HEK293T (cell line): ENCODE measurements at regions not wholly inside any gene's neighbourhood (a gene's known extent, or its start where the extent isn't known, plus 50 kb on each side); places are given as distances from the start of the nearest gene placed in this dataset.
A peak's percentile ranks its signal among the peaks of the same experiment; 100 is the strongest.

ENCODE experiments used
- CTCF ChIA-PET: fragments of 350-600 bp; formaldehyde crosslinking; extraction: SDS; loops from one replicate; lab custom pipeline; 2021; ENCODE audit warnings: antibody characterized with exemption, inconsistent platforms; lab: Yijun Ruan, JAX
- POLR2A ChIA-PET: fragments of 350-600 bp; formaldehyde crosslinking; extraction: SDS; loops from one replicate; lab custom pipeline; 2020; ENCODE audit warnings: antibody characterized with exemption, inconsistent platforms; lab: Yijun Ruan, JAX
- DNase-seq: peaks from one replicate; pipeline ENCODE4 v3.0.0; 2012; ENCODE audit warnings: mixed read lengths; ENCODE audit errors: extremely low spot score
- ARNT ChIP-seq: fragments of 450-650 bp; IDR thresholded peaks from 2 replicates; pipeline ENCODE4 v1.6.1; 2017; ENCODE audit warnings: mild to moderate bottlenecking
- BHLHE40 ChIP-seq: fragments of 450-650 bp; IDR thresholded peaks from 2 replicates; pipeline ENCODE4 v1.6.1; 2016; ENCODE audit warnings: mild to moderate bottlenecking, moderate library complexity, borderline replicate concordance
- CTBP1 ChIP-seq: fragments of 450-650 bp; IDR thresholded peaks from 2 replicates; pipeline ENCODE4 v1.6.1; 2016; ENCODE audit warnings: borderline replicate concordance
- ELF4 ChIP-seq: fragments of 450-650 bp; IDR thresholded peaks from 2 replicates; pipeline ENCODE4 v1.6.1; 2017; ENCODE audit warnings: antibody characterized with exemption
- FOXA1 ChIP-seq: fragments of 450-650 bp; IDR thresholded peaks from 2 replicates; pipeline ENCODE4 v1.6.1; 2016; ENCODE audit warnings: mild to moderate bottlenecking
- FOXK2 ChIP-seq: fragments of 450-650 bp; IDR thresholded peaks from 2 replicates; pipeline ENCODE4 v1.6.1; 2016; ENCODE audit warnings: mild to moderate bottlenecking
- FOXM1 ChIP-seq: fragments of 450-650 bp; IDR thresholded peaks from 2 replicates; pipeline ENCODE4 v1.6.1; 2017; ENCODE audit warnings: mild to moderate bottlenecking, borderline replicate concordance
- HDGF ChIP-seq: fragments of 450-650 bp; IDR thresholded peaks from 2 replicates; pipeline ENCODE4 v1.6.1; 2017; ENCODE audit warnings: antibody characterized with exemption, borderline replicate concordance
- L3MBTL2 ChIP-seq: fragments of 450-650 bp; conservative IDR thresholded peaks from 2 replicates; pipeline ENCODE4 v1.6.1; 2016; ENCODE audit warnings: mild to moderate bottlenecking
- LEF1 ChIP-seq: fragments of 450-650 bp; IDR thresholded peaks from 2 replicates; pipeline ENCODE4 v1.6.1; 2017; ENCODE audit warnings: mild to moderate bottlenecking, borderline replicate concordance
- NFRKB ChIP-seq: fragments of 450-650 bp; IDR thresholded peaks from 2 replicates; pipeline ENCODE4 v1.6.1; 2016; ENCODE audit warnings: mild to moderate bottlenecking, moderate library complexity
- PKNOX1 ChIP-seq: fragments of 450-650 bp; IDR thresholded peaks from 2 replicates; pipeline ENCODE4 v1.6.1; 2016
- SP1 ChIP-seq: fragments of 450-650 bp; IDR thresholded peaks from 2 replicates; pipeline ENCODE4 v1.6.1; 2017
- SUZ12 ChIP-seq: fragments of 450-650 bp; IDR thresholded peaks from 2 replicates; pipeline ENCODE4 v1.6.1; 2016; ENCODE audit warnings: mild to moderate bottlenecking
- TARDBP ChIP-seq: fragments of 450-650 bp; IDR thresholded peaks from 2 replicates; pipeline ENCODE4 v1.6.1; 2016
- ZNF384 ChIP-seq: fragments of 450-650 bp; IDR thresholded peaks from 2 replicates; pipeline ENCODE4 v1.6.1; 2016

GRCh38 chr2:856456-856855 lies 94.2 kb upstream of the SNTG2 start:
- POLR2A ChIA-PET: no interaction called here
- no peak for TF ChIP-seq FOXM1
- no peak for TF ChIP-seq ELF4
- no peak for TF ChIP-seq ARNT
- TF ChIP-seq CTBP1: no peak
- no peak for TF ChIP-seq PKNOX1
- TF ChIP-seq LEF1: no peak
- TF ChIP-seq NFRKB: no peak
- no peak for TF ChIP-seq SUZ12
- TF ChIP-seq BHLHE40: no peak
- no peak for TF ChIP-seq TARDBP
- no peak for TF ChIP-seq ZNF384
- no peak for TF ChIP-seq HDGF
- no peak for TF ChIP-seq FOXA1
- no peak for TF ChIP-seq L3MBTL2
- TF ChIP-seq SP1: no peak
- TF ChIP-seq FOXK2: no peak
- DNase-seq: no peak
- CTCF ChIA-PET: no interaction called here

GRCh38 chr2:856041-856440 lies 94.6 kb upstream of the SNTG2 start:
- ChIA-PET CTCF (no interaction called here), POLR2A (no interaction called here)
- TF ChIP-seq HDGF (no peak), SUZ12 (no peak), LEF1 (no peak), ZNF384 (no peak), FOXM1 (no peak), NFRKB (no peak), TARDBP (no peak), FOXA1 (no peak), PKNOX1 (no peak), FOXK2 (no peak), BHLHE40 (no peak), ARNT (no peak), ELF4 (no peak), CTBP1 (no peak), L3MBTL2 (no peak), SP1 (no peak)
- DNase-seq: no peak

- TF ChIP-seq FOXK2: no peak
- TF ChIP-seq BHLHE40: no peak
- TF ChIP-seq CTBP1: no peak
- no peak for TF ChIP-seq TARDBP
- no peak for TF ChIP-seq ARNT
- no peak for TF ChIP-seq SUZ12
- no peak for TF ChIP-seq HDGF
- no peak for TF ChIP-seq NFRKB
- TF ChIP-seq ZNF384: no peak
- TF ChIP-seq ELF4: no peak
- ChIA-PET CTCF (interaction anchor here (0.7 kb wide), 1 partner anchor 110 kb away, joined by 3 read pairs; no protein-coding TSS in a partner anchor), POLR2A (no interaction called here)
- no peak for DNase-seq
Measured at GRCh38 chr2:855177-855576, 95.5 kb upstream of the SNTG2 start.

GRCh38 chr2:854460-854859 lies 96.2 kb upstream of the SNTG2 start:
- DNase-seq: peak; percentile 61
- TF ChIP-seq PKNOX1 (no peak), CTBP1 (no peak), NFRKB (no peak), L3MBTL2 (no peak), SUZ12 (no peak)
- CTCF ChIA-PET: interaction anchor here (0.7 kb wide), 1 partner anchor 110 kb away, joined by 3 read pairs; no protein-coding TSS in a partner anchor
- POLR2A ChIA-PET: no interaction called here

GRCh38 chr2:853203-853870 lies 97.3 kb upstream of the SNTG2 start:
- no peak for DNase-seq
- no peak for TF ChIP-seq NFRKB
- TF ChIP-seq FOXM1: no peak
- TF ChIP-seq SP1: no peak
- no peak for TF ChIP-seq FOXA1
- TF ChIP-seq LEF1: no peak
- no peak for TF ChIP-seq BHLHE40
- no peak for TF ChIP-seq ARNT
- TF ChIP-seq SUZ12: no peak
- no peak for TF ChIP-seq PKNOX1
- no peak for TF ChIP-seq ZNF384
- TF ChIP-seq HDGF: no peak
- no peak for TF ChIP-seq FOXK2
- no peak for TF ChIP-seq TARDBP
- TF ChIP-seq L3MBTL2: no peak
- TF ChIP-seq ELF4: no peak
- no peak for TF ChIP-seq CTBP1
- ChIA-PET CTCF (interaction anchor here (0.6 kb wide), 1 partner anchor 30 kb away, joined by 3 read pairs; no protein-coding TSS in a partner anchor), POLR2A (no interaction called here)
